H1 (cell line): ENCODE measurements at regions not wholly inside any gene's neighbourhood (a gene's known extent, or its start where the extent isn't known, plus 50 kb on each side); places are given as distances from the start of the nearest gene placed in this dataset.

Experiments
- CBX8 ChIP-seq: fragments of 300-800, 300-1000 bp; sonication (generic); IDR thresholded peaks from 2 replicates; pipeline ENCODE4 v1.7.1; 2016; ENCODE audit warnings: low read depth, low read length, borderline replicate concordance
- CHD2 ChIP-seq: IDR thresholded peaks from 2 replicates; pipeline ENCODE4 v1.6.1; 2012; ENCODE audit warnings: low read length, improper control_type of control experiment
- CHD7 ChIP-seq: fragments of 300-600 bp; sonication (generic); IDR thresholded peaks from 2 replicates; pipeline ENCODE4 v1.7.1; 2012; ENCODE audit warnings: low read length, moderate library complexity, mild to moderate bottlenecking, inconsistent platforms; ENCODE audit not compliant: insufficient replicate concordance
- RBBP5 ChIP-seq: IDR thresholded peaks from 2 replicates; pipeline ENCODE4 v1.7.1; 2012; ENCODE audit warnings: low read depth, mild to moderate bottlenecking, inconsistent platforms, low read length, moderate library complexity, borderline replicate concordance
- SIRT6 ChIP-seq: IDR thresholded peaks from one replicate; pipeline ENCODE4 v1.7.1; 2012; ENCODE audit warnings: low read length, inconsistent platforms
- SUZ12 ChIP-seq: fragments of 200-600 bp; sonication (generic); IDR thresholded peaks from 2 replicates; pipeline ENCODE4 v1.6.1; 2012; ENCODE audit warnings: mild to moderate bottlenecking, inconsistent platforms, low read length, moderate library complexity, mixed read lengths

DNA sequence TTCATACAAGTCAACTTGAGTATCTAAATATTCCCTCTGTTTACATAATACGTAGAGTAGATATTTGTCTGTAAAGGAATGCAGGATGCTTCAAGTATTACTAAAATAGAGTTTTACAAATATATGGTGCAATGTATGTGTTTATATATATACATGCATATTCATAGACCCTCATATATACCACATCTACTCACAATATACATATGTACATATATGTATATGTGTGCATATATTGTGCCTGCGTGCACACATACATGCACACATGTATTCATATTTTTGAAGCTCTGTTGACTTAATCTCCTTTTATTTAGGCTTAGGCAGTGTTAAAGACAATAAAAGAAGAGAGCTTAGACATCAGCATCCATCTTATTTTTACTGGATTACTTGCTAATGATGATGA lies 616.6 kb upstream of the GOT2 start (continued):
- TF ChIP-seq CHD7 (no peak), SUZ12 (no peak), RBBP5 (no peak), CBX8 (no peak), SIRT6 (no peak), CHD2 (no peak)
